C4-2B (cell line): ENCODE measurements at regions not wholly inside any gene's neighbourhood (a gene's known extent, or its start where the extent isn't known, plus 50 kb on each side); places are given as distances from the start of the nearest gene placed in this dataset.

Experiments
- H3K27ac ChIP-seq: fragments of 450-650 bp; 2 replicates; pipeline ENCODE4 v1.5.1; 2017
- ZFX ChIP-seq: fragments of 450-650 bp; IDR thresholded peaks from 2 replicates; pipeline ENCODE4 v1.6.1; 2017
- TF ChIP-seq, protein P1 (sequence below): fragments of 450-650 bp; conservative IDR thresholded peaks from 2 replicates; pipeline ENCODE4 v1.5.1; 2017; ENCODE audit warnings: mild to moderate bottlenecking

DNA sequence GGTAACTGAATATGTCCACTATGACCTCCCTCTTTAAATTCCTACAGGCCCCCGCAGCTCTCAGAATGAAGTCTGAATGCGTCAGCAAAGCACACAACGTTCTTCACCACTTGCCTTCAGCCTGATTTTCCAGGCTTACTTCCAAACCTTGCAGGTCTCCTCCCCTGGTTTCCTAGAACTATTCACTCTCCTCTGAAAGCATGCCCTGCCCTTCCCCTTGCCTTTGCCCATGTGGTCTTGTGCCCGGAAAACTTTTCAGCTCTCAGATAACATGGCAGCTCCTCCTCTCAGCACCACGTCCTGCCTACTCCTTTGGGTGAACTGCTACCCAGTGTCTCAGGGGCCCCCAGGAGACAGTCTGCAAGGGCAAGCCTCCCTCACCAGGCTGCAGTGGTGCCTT is 268.5 kb upstream of the LDB2 start:
- TF ChIP-seq ZFX = no peak
- H3K27ac ChIP-seq = no peak overlapping the region

DNA sequence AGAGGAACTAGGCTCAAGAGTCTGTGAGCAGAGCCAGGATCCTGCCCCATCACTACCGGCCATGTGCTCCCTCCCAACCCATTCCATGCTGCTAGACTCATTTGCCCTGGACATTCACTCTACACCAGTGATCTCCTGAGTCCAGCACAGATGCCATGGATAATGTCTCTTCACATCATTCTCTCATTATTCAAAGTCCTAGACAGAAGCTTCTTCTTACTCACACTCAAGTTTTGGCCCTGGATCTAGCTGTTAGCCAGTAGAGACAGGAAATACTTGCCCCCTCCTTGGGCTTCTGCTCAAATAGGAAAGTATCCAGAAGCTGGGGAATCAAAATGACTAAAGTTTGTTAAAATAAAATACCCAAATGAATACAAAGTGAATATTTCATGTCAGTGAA is 266.8 kb upstream of the LDB2 start:
- H3K27ac ChIP-seq = no peak overlapping the region
- TF ChIP-seq, protein P1, sequence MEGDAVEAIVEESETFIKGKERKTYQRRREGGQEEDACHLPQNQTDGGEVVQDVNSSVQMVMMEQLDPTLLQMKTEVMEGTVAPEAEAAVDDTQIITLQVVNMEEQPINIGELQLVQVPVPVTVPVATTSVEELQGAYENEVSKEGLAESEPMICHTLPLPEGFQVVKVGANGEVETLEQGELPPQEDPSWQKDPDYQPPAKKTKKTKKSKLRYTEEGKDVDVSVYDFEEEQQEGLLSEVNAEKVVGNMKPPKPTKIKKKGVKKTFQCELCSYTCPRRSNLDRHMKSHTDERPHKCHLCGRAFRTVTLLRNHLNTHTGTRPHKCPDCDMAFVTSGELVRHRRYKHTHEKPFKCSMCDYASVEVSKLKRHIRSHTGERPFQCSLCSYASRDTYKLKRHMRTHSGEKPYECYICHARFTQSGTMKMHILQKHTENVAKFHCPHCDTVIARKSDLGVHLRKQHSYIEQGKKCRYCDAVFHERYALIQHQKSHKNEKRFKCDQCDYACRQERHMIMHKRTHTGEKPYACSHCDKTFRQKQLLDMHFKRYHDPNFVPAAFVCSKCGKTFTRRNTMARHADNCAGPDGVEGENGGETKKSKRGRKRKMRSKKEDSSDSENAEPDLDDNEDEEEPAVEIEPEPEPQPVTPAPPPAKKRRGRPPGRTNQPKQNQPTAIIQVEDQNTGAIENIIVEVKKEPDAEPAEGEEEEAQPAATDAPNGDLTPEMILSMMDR = no peak
- no peak for TF ChIP-seq ZFX

DNA sequence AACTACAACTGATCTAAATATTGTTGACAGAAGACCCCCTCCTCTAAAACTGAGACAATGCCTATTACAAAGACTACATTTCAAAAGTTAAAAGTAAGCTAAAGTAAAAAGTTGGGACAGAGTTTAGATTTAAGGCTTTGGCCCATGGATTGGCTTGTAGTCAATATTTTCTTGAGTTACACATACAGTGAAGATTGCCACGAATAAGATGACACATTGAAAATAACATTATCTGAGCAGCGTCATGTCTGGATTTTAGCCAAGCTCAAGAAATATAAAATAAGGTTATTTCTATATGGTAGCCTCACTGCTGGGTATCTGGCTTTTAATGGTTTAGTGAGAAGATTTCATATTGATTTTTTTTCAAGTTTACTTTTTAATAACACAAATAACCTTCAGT is 266.2 kb upstream of the LDB2 start:
- no peak for TF ChIP-seq ZFX
- TF ChIP-seq, protein P1 = no peak
- no peak overlapping the region for H3K27ac ChIP-seq

DNA sequence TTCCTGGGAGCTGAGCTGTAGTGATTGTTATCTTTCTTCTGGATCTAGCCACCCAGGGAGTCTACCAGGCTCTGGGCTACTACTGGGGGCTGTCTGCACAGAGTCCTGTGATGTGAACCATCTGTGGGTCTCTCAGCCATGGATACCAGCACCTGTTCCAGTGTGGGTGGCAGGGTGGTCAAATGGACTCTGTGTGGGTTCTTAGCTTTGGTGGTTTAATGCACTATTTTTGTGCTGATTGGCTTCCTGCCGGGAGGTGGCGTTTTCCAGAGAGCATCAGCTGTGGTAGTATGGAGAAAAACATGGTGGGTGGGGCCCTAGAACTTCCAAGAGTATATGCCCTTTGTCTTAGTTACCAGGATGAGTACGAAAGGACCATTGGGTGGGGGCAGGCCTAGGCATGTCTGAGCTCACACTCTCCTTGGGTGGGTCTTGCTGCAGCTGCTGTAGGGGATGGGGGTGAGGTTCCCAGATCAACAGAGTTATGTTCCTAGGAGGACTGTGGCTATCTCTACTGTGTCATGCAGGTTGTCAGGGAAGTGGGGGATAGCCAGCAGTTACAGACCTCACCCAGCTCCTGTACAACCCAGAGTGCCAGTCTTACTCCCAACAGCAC is 264.8 kb upstream of the LDB2 start:
- no peak overlapping the region for H3K27ac ChIP-seq
- TF ChIP-seq, protein P1 = no peak
- no peak for TF ChIP-seq ZFX

DNA sequence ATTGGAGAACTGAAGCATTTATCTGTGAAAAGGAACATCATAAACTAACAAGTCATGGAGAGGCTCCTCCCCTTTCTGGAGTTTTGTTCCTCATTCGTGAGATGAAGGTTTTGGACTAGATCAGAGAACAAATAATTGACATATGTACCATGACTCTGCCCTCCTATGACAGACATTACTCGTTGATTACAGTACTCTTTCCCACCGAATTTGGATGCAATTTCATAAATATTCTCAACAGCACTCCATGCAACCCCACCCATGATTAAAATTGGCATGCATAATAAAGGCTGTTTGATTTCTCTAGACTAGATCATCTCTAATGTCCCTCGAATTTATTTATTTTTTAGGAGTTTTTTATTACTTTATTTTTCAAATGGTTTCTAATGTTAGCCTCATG is 258.9 kb upstream of the LDB2 start:
- TF ChIP-seq ZFX = no peak
- TF ChIP-seq, protein P1 = no peak

DNA sequence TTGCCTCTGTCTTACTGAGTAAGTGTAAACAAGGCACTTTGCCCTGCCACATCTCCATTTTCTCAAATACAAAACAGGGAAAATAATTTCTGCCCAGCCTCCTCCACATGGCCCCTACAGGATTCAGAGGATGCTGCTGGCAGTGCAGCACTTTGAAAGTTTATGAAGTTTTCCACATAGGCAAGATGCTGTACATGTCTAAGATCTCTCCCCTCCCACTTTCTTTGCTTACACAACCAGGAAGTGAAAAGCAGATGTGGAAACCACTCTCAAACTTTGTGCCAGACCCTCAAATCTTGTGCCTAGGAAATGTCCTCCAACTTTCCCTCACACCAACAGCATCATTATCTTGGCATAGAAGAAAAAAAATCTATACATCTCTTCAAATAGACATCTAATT is 257.0 kb upstream of the LDB2 start:
- TF ChIP-seq ZFX = no peak
- TF ChIP-seq, protein P1 = no peak
- no peak overlapping the region for H3K27ac ChIP-seq

More for the DNA sequence above, 258.9 kb upstream of the LDB2 start:
- H3K27ac ChIP-seq = no peak overlapping the region

DNA sequence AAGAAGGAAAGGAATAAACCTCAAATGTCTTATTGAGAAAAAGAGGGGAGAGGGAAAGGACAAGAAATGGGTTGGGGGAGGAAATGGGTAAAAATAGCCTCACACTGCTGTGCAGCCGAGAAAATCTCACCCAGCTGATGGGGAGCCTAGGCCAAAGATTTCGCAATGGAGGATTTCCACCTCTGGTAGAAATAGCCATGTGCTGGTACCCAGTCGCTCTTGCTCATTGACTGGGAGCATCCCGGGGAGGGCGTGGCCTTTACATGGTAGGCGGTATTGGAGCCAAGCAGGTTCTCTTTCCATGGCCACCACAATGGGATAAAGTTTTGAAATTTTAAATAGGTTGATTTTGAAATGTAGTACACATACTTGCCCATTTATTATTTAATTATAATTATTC is 255.1 kb upstream of the LDB2 start:
- H3K27ac ChIP-seq = no peak overlapping the region
- no peak for TF ChIP-seq ZFX
- TF ChIP-seq, protein P1 = no peak

DNA sequence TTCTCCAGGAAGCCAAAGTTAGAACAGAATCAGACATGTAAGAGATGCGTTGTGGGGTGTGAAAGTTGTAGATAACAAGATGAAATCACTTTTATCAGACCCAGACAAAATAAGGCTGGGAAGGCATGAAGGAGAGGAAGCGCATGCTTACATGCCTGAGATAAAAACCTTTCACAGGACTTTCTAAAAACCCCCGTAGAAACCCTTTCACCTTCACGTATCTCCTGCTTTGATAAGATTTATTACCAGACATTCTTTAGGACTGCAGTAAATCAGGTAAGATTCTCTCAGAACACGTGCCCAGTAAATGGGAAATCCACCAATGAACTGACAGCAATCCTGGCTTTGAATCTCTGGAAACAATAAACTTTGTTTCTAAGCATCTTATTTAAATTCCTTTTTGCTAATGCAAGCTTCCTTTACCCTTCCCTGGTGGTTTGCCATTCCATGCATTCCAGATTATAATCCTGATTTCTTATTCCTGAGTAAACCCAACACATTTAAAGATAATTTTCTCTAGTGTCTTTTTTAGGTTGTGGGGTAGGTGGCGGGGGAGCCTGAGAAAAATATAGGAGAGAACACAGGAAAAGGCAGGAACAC is 254.6 kb upstream of the LDB2 start:
- H3K27ac ChIP-seq = no peak overlapping the region
- TF ChIP-seq, protein P1 = no peak
